Activated CD4-positive, alpha-beta T cell treated with anti-CD3 and anti-CD28 coated beads for 36 hours (primary cell): ENCODE measurements at regions not wholly inside any gene's neighbourhood (a gene's known extent, or its start where the extent isn't known, plus 50 kb on each side); places are given as distances from the start of the nearest gene placed in this dataset.
"Not testable (repeated sequence)": the region's sequence is repeated elsewhere in the genome, so short reads cannot be mapped to it uniquely, and the experiment has no call there.

Experiments used
- ATAC-seq: fragments of 200-7000 bp; cut with Tn5 transposase; one replicate; pipeline ENCODE4 v1.10.0; 2021; ENCODE audit warnings: mild to moderate bottlenecking, moderate library complexity
- CTCF ChIA-PET: fragments of 350-600 bp; sonication (Branson Sonifier 250); formaldehyde crosslinking; loops from one replicate; lab custom pipeline; 2021; ENCODE audit warnings: antibody characterized with exemption; lab: Charles Lee
- POLR2A ChIA-PET: fragments of 350-600 bp; sonication (Branson Sonifier 250); formaldehyde crosslinking; loops from one replicate; lab custom pipeline; 2021; ENCODE audit warnings: antibody characterized with exemption, inconsistent platforms; lab: Charles Lee
- DNase-seq: peaks from one replicate; pipeline ENCODE4 v3.0.0-alpha.2; 2020
- H3K27ac Mint-ChIP-seq: one replicate; pipeline ENCODE4 v1.8.0; 2021; ENCODE audit warnings: mixed read lengths
- H3K27me3 Mint-ChIP-seq: one replicate; pipeline ENCODE4 v1.8.0; 2021; ENCODE audit warnings: mixed read lengths
- H3K36me3 Mint-ChIP-seq: one replicate; pipeline ENCODE4 v1.8.0; 2021; ENCODE audit warnings: low read depth, mixed read lengths
- H3K4me1 Mint-ChIP-seq: one replicate; pipeline ENCODE4 v1.8.0; 2021; ENCODE audit warnings: mixed read lengths
- H3K4me3 Mint-ChIP-seq: one replicate; pipeline ENCODE4 v1.8.0; 2021; ENCODE audit warnings: mild to moderate bottlenecking, moderate library complexity, mixed read lengths
- H3K9me3 Mint-ChIP-seq: one replicate; pipeline ENCODE4 v1.8.0; 2021; ENCODE audit warnings: low read depth, mixed read lengths
- intact Hi-C, 2 experiments: fragments of 100-400 bp; cut with DNase I in 1 of 2; cut with micrococcal nuclease in 1 of 2; formaldehyde crosslinking; loops; one replicate each; pipeline versions ENCODE4 v1.14.2 to v1.15.1; 2022 to 2024; cut with DNase I, micrococcal nuclease

DNA sequence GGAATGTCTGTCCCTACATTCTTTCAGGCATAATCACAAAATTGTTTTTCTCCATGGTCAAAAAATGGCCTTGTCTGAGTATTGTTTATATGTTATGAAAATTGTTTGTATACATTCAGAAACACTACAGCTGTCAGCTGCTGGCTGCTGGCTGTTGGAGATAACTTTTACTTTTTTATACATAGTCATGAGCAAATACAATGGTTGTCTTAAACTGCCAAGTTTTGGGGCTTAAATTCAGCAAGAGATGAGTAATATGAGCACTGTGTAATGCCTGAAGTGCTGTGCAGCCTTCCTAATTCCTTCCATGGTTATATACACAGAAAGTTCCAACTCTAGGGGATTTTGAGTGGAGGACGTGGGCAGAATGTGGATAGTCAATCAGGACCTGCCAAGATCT lies 168.9 kb upstream of the RMP24 start:
- intact Hi-C loops = no loop called here
- ATAC-seq (no peak), DNase-seq (no peak)
- ChIA-PET POLR2A (no interaction called here), CTCF (no interaction called here)
- Mint-ChIP-seq H3K27me3 (peaks cover 11% of the 10 kb centered on the region), H3K9me3 (no peaks in the 10 kb centered on the region), H3K4me3 (no peak overlapping the region), H3K36me3 (no peaks in the 10 kb centered on the region), H3K27ac (no peak overlapping the region), H3K4me1 (no peaks in the 10 kb centered on the region)

DNA sequence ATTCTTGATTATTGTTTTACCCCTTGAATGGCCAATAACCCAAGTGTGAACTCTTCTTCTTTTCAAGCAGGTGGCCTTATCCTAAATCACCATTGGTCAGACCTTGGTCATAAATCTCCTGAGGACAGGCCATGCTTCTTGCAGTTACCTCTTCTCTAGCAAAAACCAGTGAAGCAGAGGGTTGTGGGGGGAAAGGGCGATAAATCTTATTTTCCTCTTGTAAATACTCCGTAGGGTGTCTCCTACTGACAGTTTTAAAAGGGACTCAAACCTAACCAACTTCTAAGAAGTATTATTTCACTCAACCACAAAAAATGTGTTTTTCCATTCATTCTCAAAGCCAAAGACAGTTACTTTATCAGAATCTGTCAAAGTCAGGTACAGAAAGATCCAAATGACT lies 168.1 kb upstream of the RMP24 start:
- H3K27ac Mint-ChIP-seq = no peak overlapping the region
- ChIA-PET CTCF (no interaction called here), POLR2A (no interaction called here)
- H3K9me3 Mint-ChIP-seq = no peaks in the 10 kb centered on the region
- intact Hi-C loops = no loop called here
- peaks cover 11% of the 10 kb centered on the region for H3K27me3 Mint-ChIP-seq
- DNase-seq (no peak), ATAC-seq (no peak)
- no peaks in the 10 kb centered on the region for H3K36me3 Mint-ChIP-seq
- H3K4me3 Mint-ChIP-seq = no peak overlapping the region
- no peaks in the 10 kb centered on the region for H3K4me1 Mint-ChIP-seq

DNA sequence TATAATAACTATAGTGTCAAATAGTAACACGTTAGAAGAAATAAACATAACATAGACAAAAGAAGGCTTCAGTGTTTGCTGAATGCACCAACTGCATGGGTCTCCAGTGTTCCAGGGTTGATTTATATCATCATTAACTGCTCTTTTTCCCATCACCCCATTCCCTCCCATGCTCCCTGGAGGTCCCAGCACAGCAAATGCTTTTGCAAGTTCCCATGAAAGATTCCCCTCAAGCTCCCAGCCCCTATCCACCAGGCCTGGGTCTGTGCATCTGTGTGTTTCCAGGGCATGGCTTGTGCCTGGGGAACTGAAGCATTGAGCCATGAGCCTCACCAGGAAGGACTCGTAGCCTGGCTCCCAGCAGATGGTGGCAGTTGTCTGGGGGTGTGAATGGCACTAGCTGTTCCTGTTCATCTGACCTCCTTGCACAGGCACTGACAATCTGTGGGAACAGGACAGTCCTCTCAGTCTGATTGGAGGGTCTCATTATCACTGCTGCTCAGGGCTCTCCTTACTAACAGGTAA lies 164.6 kb upstream of the RMP24 start:
- H3K9me3 Mint-ChIP-seq = no peaks in the 10 kb centered on the region
- H3K4me1 Mint-ChIP-seq = peaks cover 6% of the 10 kb centered on the region
- H3K36me3 Mint-ChIP-seq = no peaks in the 10 kb centered on the region
- CTCF ChIA-PET = no interaction called here
- intact Hi-C loops = no loop called here
- ATAC-seq = no peak
- H3K27me3 Mint-ChIP-seq = peaks cover 19% of the 10 kb centered on the region
- POLR2A ChIA-PET = no interaction called here
- DNase-seq = no peak
- no peak overlapping the region for H3K27ac Mint-ChIP-seq
- H3K4me3 Mint-ChIP-seq = no peak overlapping the region

DNA sequence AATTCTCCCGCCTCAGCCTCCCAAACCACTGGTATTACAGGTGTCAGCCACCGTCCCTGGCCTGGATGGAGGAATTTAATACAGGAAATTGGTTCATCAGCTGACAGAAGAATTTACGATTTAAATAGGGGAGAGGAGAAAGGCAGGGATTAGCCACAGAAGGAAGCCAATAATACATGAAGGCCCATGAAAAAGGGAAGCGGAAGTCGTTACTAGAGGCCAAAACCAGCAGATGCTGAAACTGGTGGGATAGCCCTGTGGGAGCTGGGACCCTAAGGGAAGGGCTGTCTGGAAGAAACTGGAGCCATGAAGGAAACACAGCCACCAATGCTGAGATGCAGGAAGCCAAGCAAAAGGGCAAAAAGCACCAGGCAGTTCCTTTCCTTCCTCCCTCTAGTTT lies 163.7 kb upstream of the RMP24 start:
- intact Hi-C loops = no loop called here
- CTCF ChIA-PET = no interaction called here
- no peak overlapping the region for H3K4me3 Mint-ChIP-seq
- peaks cover 18% of the 10 kb centered on the region for H3K27me3 Mint-ChIP-seq
- no peak overlapping the region for H3K27ac Mint-ChIP-seq
- no peak for DNase-seq
- ATAC-seq = no peak
- H3K36me3 Mint-ChIP-seq = no peaks in the 10 kb centered on the region
- no peaks in the 10 kb centered on the region for H3K9me3 Mint-ChIP-seq
- H3K4me1 Mint-ChIP-seq = peaks cover 6% of the 10 kb centered on the region
- POLR2A ChIA-PET = no interaction called here

DNA sequence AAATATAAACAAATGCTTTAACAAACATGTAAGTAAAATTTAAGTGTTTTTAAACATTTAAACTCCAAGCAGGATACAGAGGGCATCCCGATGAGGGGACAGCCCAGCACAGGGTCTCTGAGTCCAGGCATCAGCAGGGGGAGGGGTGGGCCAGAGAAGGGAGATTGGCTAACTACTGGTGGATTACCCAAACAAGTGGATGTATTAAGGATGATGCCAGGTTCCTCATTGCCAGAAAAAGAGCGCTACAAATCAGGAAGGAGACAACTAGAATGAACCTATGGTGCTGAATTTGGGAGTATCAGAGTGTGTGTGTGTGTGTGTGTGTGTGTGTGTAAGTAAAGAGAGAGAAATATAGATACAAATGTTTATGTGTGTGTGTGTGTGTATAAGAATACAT lies 162.0 kb upstream of the RMP24 start:
- DNase-seq (no peak), ATAC-seq (no peak)
- ChIA-PET POLR2A (no interaction called here), CTCF (no interaction called here)
- Mint-ChIP-seq H3K27ac (no peak overlapping the region), H3K4me3 (no peak overlapping the region), H3K9me3 (no peaks in the 10 kb centered on the region), H3K27me3 (peaks cover 18% of the 10 kb centered on the region), H3K36me3 (no peaks in the 10 kb centered on the region), H3K4me1 (peaks cover 6% of the 10 kb centered on the region)
- intact Hi-C loops = no loop called here

DNA sequence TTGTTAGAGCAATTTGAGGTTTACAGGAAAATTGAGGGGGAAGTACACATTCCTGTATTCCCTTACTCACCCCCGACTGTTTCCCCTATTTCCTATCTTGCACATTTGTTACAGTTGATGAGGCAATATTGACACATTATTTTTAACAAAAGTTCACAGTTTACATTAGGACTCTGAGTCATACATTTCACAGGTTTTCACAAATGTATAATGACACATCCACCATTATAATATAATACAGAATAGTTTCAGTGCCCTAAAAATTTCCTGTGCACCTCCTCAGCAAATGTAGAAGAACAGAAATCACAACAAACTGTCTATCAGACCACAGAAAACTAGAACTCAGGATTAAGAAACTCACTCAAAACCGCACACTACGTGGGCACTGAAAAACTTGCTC lies 160.6 kb upstream of the RMP24 start:
- Mint-ChIP-seq H3K27ac (no peak overlapping the region), H3K9me3 (peaks cover 1% of the 10 kb centered on the region), H3K4me1 (peaks cover 6% of the 10 kb centered on the region), H3K27me3 (peaks cover 14% of the 10 kb centered on the region), H3K36me3 (no peaks in the 10 kb centered on the region), H3K4me3 (no peak overlapping the region)
- ChIA-PET CTCF (no interaction called here), POLR2A (no interaction called here)
- ATAC-seq (no peak), DNase-seq (no peak)
- intact Hi-C loops = no loop called here

DNA sequence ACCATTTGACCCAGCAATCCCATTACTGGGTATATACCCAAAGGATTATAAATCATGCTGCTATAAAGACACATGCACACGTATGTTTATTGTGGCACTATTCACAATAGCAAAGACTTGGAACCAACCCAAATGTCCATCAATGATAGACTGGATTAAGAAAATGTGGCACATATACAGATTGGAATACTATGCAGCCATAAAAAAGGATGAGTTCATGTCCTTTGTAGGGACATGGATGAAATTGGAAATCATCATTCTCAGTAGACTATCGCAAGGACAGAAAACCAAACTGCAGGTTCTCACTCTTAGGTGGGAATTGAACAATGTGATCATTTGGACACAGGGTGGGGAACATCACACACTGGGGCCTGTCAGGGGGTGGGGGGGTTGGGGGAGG lies 157.5 kb upstream of the RMP24 start:
- ATAC-seq, H3K36me3 Mint-ChIP-seq, CTCF ChIA-PET: not testable (repeated sequence)

DNA sequence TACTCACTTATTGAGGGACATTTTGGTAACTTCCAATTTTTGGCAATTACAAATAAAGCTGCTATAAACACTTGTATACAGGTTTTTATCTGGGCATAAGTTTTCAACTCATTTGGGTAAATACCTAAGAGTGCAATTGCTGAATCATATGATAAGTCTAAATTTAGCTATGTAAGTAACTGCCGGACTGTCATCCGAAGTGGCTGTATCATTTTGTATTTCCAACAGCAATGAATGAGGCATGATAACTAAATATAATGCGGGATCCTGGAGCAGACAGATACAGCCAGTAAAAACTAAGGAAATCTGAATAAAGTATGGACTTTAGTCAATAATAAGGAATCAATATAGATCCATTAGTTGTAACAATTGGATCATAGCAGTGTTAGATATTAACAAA lies 156.5 kb upstream of the RMP24 start:
- Mint-ChIP-seq H3K4me1 (peaks cover 2% of the 10 kb centered on the region), H3K4me3 (no peak overlapping the region), H3K27me3 (peaks cover 20% of the 10 kb centered on the region), H3K9me3 (peaks cover 1% of the 10 kb centered on the region), H3K36me3 (no peaks in the 10 kb centered on the region), H3K27ac (no peak overlapping the region)
- intact Hi-C loops = no loop called here
- ChIA-PET POLR2A (no interaction called here), CTCF (no interaction called here)
- ATAC-seq (no peak), DNase-seq (no peak)

More for the DNA sequence above, 157.5 kb upstream of the RMP24 start:
- H3K27ac Mint-ChIP-seq, DNase-seq, H3K4me3 Mint-ChIP-seq, POLR2A ChIA-PET, H3K4me1 Mint-ChIP-seq, intact Hi-C loops, H3K9me3 Mint-ChIP-seq: not testable (repeated sequence)
- H3K27me3 Mint-ChIP-seq = peaks cover 18% of the 10 kb centered on the region

DNA sequence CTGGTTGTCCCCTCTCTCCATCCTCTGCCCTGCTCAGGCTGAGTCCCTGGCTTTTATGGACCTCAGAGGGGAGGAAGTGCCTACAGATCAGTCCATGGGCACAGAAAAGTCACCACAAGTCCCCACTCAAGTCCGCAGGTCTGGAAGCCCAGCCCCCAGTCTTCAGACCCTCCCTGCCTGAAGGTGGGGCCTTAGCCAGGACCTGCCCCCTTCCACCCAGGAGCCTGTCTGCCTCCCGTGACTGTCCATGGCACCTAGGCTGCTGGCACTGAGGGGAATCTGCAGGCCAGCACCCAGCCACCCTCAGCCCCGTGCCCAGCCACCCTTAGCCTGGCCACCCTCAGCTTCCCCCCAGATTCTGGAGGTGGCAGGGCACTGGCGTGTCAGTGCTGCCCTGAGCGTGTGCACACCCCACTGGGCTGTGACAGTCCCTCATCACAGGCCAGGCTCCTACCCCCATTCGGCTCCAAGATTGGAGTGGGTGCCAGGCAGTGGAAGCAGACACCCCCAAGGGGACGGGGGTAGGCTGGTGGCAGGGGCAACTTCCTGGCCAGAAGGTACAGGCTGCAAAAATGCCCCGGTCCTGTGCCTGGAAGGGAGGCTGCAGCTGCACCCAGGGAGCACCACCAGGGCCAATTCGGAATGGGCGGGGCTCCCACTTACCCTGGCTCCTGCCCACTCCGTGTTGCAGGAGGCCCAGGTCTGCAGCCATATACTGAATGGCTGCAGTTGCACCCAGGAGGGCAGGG lies 154.7 kb upstream of the RMP24 start:
- ChIA-PET CTCF (no interaction called here), POLR2A (interaction anchor here (0.6 kb wide), 2 partner anchors 352 to 849 kb away, joined by 3 read pairs; no protein-coding TSS in a partner anchor)
- intact Hi-C loops = no loop called here
- H3K4me1 Mint-ChIP-seq = no peaks in the 10 kb centered on the region
- H3K9me3 Mint-ChIP-seq = peaks cover 1% of the 10 kb centered on the region
- H3K27me3 Mint-ChIP-seq = peaks cover 11% of the 10 kb centered on the region
- ATAC-seq = no peak
- H3K36me3 Mint-ChIP-seq = no peaks in the 10 kb centered on the region
- no peak overlapping the region for H3K27ac Mint-ChIP-seq
- DNase-seq = no peak
- no peak overlapping the region for H3K4me3 Mint-ChIP-seq

DNA sequence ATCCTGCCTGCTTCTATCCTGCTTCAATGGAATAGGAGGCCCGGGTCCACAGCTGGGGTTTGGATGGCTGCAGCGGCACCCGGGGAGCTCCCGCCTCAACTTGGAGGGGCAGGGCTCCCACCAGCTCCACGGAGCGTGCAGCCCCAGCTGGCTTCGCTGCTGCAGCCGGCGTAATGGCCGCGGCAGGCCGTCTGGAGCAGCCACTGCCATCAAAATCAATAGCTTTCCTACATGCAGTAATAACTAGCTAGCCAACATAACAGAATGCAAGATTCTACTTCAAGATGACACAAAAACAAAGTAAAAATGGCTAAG lies 154.2 kb upstream of the RMP24 start:
- no peak for DNase-seq
- Mint-ChIP-seq H3K4me3 (no peak overlapping the region), H3K4me1 (no peaks in the 10 kb centered on the region), H3K9me3 (peaks cover 1% of the 10 kb centered on the region), H3K27ac (no peak overlapping the region), H3K27me3 (peaks cover 11% of the 10 kb centered on the region), H3K36me3 (no peaks in the 10 kb centered on the region)
- ChIA-PET POLR2A (no interaction called here), CTCF (no interaction called here)
- ATAC-seq = no peak
- intact Hi-C loops = no loop called here

DNA sequence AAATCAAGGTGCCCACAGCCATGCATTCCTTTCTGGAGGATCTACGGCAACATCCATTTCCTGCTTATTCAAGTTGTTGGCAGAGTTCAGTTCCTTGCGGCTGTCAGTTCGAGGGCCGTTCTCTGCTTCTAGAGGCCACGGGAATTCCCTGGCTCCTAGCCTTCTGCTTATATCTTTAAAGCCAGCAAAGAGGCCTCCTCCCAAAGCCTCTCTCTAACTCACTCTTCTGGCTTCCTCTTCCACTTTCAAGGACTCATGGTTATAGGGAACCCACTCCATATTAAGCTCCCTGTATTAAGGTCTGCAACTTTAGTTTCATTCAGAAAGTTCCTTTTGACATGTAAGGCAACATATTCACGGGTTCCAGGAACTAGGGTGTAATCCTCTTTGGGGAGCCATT lies 150.1 kb upstream of the RMP24 start:
- Mint-ChIP-seq H3K9me3 (no peaks in the 10 kb centered on the region), H3K27me3 (peaks cover 9% of the 10 kb centered on the region), H3K4me1 (no peaks in the 10 kb centered on the region), H3K27ac (no peak overlapping the region), H3K36me3 (no peaks in the 10 kb centered on the region), H3K4me3 (no peak overlapping the region)
- CTCF ChIA-PET = no interaction called here
- DNase-seq = no peak
- POLR2A ChIA-PET = no interaction called here
- intact Hi-C loops = no loop called here
- no peak for ATAC-seq

DNA sequence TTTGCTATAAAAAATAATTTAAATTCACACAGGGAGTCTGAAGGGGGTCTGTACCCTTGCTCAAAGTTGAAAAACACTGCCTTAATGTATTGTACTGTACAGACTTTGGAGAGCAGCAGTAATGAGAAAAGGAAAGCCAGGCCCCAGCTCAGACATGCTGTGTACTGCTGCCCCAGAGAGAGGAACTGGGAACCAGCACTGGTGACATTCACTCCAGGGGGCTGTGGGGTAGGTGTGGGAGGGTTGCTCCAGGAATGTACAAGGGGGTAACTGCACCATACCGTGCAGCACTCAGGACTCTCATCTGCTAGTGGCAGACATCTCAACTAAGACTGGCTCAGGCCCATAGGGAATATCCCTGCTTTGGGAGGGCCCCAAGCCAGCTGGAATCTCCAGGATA lies 146.0 kb upstream of the RMP24 start:
- H3K27ac Mint-ChIP-seq = no peak overlapping the region
- peaks cover 10% of the 10 kb centered on the region for H3K27me3 Mint-ChIP-seq
- no peaks in the 10 kb centered on the region for H3K36me3 Mint-ChIP-seq
- DNase-seq (no peak), ATAC-seq (no peak)
- H3K4me3 Mint-ChIP-seq = no peak overlapping the region
- ChIA-PET POLR2A (no interaction called here), CTCF (interaction anchor here (0.8 kb wide), 1 partner anchor 11 kb away, joined by 4 read pairs; no protein-coding TSS in a partner anchor)
- peaks cover 8% of the 10 kb centered on the region for H3K4me1 Mint-ChIP-seq
- H3K9me3 Mint-ChIP-seq = peaks cover 6% of the 10 kb centered on the region
- intact Hi-C loops = no loop called here
